NCI-H1694 (cell line): ENCODE measurements at regions not wholly inside any gene's neighbourhood (a gene's known extent, or its start where the extent isn't known, plus 50 kb on each side); places are given as distances from the start of the nearest gene placed in this dataset.
"Not testable (repeated sequence)": the region's sequence is repeated elsewhere in the genome, so short reads cannot be mapped to it uniquely, and the experiment has no call there.

Source experiments
- DNase-seq: peaks from one replicate; lab custom pipeline; 2025; lab: John Stamatoyannopoulos, UW

DNA sequence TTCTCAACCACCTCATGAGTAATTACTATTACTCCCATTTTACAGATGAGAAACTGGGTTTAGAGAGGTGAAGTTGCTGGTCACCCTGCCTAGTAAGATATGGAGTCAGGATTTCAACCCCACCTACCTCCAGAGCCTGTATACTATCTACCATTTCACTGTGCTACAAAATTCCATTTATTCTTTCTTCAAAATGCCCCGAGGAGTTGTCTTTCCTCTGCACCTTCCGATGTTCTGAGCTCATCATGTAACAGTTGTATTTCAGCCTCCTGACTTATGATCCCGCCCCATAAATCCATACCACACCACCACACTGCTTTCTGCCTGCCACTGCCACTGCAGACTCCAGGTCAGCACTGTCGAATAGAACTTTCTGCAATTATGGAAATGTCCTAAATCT lies 71.3 kb upstream of the SLC25A36 start:
- no peak for DNase-seq

DNA sequence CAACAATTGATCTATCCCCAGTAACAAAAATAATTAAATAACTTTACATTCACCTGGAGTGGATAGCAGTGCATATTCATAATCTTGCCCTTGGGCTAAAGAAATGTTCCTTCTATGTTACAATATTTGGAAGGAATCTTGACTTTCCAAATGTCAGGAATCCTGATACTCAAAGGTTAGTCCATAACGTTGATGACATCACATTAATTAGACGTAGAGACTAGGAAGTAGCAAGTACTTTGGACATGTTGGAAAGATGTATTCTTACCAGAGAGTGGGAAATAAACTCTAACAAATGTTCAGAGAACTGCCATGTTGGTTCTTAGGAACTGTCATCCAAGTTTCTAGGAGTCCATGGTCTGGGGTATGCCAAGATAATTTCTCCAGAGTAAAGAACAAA lies 70.6 kb upstream of the SLC25A36 start:
- no peak for DNase-seq

- DNase-seq, result not testable (repeated sequence)
Measured at GRCh38 chr3:140872165-140872564, 69.5 kb upstream of the SLC25A36 start.

GRCh38 chr3:140883428-140884040 lies 58.1 kb upstream of the SLC25A36 start:
- DNase-seq, result no peak

GRCh38 chr3:140885697-140886096 lies 55.9 kb upstream of the SLC25A36 start:
- not testable (repeated sequence) for DNase-seq
